CD4-positive, alpha-beta T cell (primary cell): ENCODE measurements at regions not wholly inside any gene's neighbourhood (a gene's known extent, or its start where the extent isn't known, plus 50 kb on each side); places are given as distances from the start of the nearest gene placed in this dataset.

Experiments used
- ATAC-seq: fragments of 200-7000 bp; cut with Tn5 transposase; one replicate; pipeline ENCODE4 v1.10.0; 2022; ENCODE audit warnings: mild to moderate bottlenecking; ENCODE audit not compliant: poor library complexity
- CTCF ChIA-PET: fragments of 350-600 bp; sonication (Branson Sonifier 250); formaldehyde crosslinking; loops from one replicate; lab custom pipeline; 2021; ENCODE audit warnings: antibody characterized with exemption, inconsistent platforms; lab: Charles Lee
- POLR2A ChIA-PET: fragments of 350-600 bp; sonication (Branson Sonifier 250); formaldehyde crosslinking; loops from one replicate; lab custom pipeline; 2021; ENCODE audit warnings: antibody characterized with exemption, inconsistent platforms; lab: Charles Lee
- DNase-seq, 14 experiments: peaks; one replicate each; pipeline ENCODE4 v3.0.0-alpha.2; 2013 to 2020; ENCODE audit warnings: mixed read lengths in 2 of 14
- H3K27ac ChIP-seq, 2 donors: one replicate each; pipeline versions ENCODE4 v1.5.1 to v1.7.0; 2013; ENCODE audit warnings: low read length in 2 of 2, low read depth in 1 of 2, mild to moderate bottlenecking in 1 of 2
- H3K27me3 ChIP-seq, 2 experiments: 1 replicate in 1 of 2; 2 replicates in 1 of 2; pipeline versions ENCODE4 v1.6.1 to v1.7.0; 2013; ENCODE audit warnings: low read length in 2 of 2, control low read depth in 1 of 2, mild to moderate bottlenecking in 1 of 2, moderate library complexity in 1 of 2; ENCODE audit not compliant: insufficient read depth in 2 of 2, control insufficient read depth in 1 of 2
- H3K36me3 ChIP-seq: one replicate; pipeline ENCODE4 v1.6.1; 2013; ENCODE audit warnings: low read length, control low read depth; ENCODE audit not compliant: insufficient read depth
- H3K4me1 ChIP-seq: one replicate; pipeline ENCODE4 v1.6.1; 2013; ENCODE audit warnings: low read length, control low read depth; ENCODE audit not compliant: insufficient read depth
- H3K4me3 ChIP-seq: one replicate; pipeline ENCODE4 v1.5.1; 2013; ENCODE audit warnings: mild to moderate bottlenecking, low read length, moderate library complexity
- H3K9me3 ChIP-seq, 2 experiments: 1 replicate in 1 of 2; 2 replicates in 1 of 2; pipeline versions ENCODE4 v1.6.1 to v1.7.0; 2013; ENCODE audit warnings: low read length in 2 of 2, mild to moderate bottlenecking in 2 of 2, control low read depth in 1 of 2, moderate library complexity in 1 of 2; ENCODE audit not compliant: control insufficient read depth in 1 of 2, insufficient read depth in 1 of 2
- H3K27ac Mint-ChIP-seq: one replicate; pipeline ENCODE4 v1.8.0; 2020; ENCODE audit warnings: mixed read lengths
- H3K27me3 Mint-ChIP-seq: one replicate; pipeline ENCODE4 v1.8.0; 2021; ENCODE audit warnings: mixed read lengths
- H3K36me3 Mint-ChIP-seq: one replicate; pipeline ENCODE4 v1.8.0; 2021; ENCODE audit warnings: low read depth, mixed read lengths
- H3K4me1 Mint-ChIP-seq: one replicate; pipeline ENCODE4 v1.8.0; 2021; ENCODE audit warnings: low read depth, mixed read lengths
- H3K4me3 Mint-ChIP-seq: one replicate; pipeline ENCODE4 v1.8.0; 2020; ENCODE audit warnings: mild to moderate bottlenecking, mixed read lengths
- H3K9me3 Mint-ChIP-seq: one replicate; pipeline ENCODE4 v1.8.0; 2020; ENCODE audit warnings: mixed read lengths
- intact Hi-C, 2 experiments: fragments of 100-400 bp; cut with DNase I in 1 of 2; cut with micrococcal nuclease in 1 of 2; formaldehyde crosslinking; loops; one replicate each; pipeline versions ENCODE4 v1.15.1 to v1.9.0; 2023 to 2025; cut with DNase I, micrococcal nuclease
- TF ChIP-seq, protein P1 (sequence below): fragments of 200-600 bp; IDR thresholded peaks from one replicate; pipeline ENCODE4 v1.8.0; 2022; ENCODE audit warnings: antibody characterized with exemption, mild to moderate bottlenecking

- H3K27me3 Mint-ChIP-seq: peaks cover 17% of the 10 kb centered on the region
- H3K4me3 Mint-ChIP-seq: no peak overlapping the region
- no peaks in the 10 kb centered on the region for H3K9me3 Mint-ChIP-seq
- no peak for DNase-seq
- Histone ChIP-seq H3K27ac (no peak overlapping the region), H3K27me3 (no peaks in the 10 kb centered on the region), H3K4me1 (no peaks in the 10 kb centered on the region), H3K36me3 (no peaks in the 10 kb centered on the region), H3K4me3 (no peak overlapping the region), H3K9me3 (no peaks in the 10 kb centered on the region)
- intact Hi-C loops: no loop called here
- POLR2A ChIA-PET: no interaction called here
- ATAC-seq: no peak
- TF ChIP-seq, protein P1, sequence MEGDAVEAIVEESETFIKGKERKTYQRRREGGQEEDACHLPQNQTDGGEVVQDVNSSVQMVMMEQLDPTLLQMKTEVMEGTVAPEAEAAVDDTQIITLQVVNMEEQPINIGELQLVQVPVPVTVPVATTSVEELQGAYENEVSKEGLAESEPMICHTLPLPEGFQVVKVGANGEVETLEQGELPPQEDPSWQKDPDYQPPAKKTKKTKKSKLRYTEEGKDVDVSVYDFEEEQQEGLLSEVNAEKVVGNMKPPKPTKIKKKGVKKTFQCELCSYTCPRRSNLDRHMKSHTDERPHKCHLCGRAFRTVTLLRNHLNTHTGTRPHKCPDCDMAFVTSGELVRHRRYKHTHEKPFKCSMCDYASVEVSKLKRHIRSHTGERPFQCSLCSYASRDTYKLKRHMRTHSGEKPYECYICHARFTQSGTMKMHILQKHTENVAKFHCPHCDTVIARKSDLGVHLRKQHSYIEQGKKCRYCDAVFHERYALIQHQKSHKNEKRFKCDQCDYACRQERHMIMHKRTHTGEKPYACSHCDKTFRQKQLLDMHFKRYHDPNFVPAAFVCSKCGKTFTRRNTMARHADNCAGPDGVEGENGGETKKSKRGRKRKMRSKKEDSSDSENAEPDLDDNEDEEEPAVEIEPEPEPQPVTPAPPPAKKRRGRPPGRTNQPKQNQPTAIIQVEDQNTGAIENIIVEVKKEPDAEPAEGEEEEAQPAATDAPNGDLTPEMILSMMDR: no peak
- H3K4me1 Mint-ChIP-seq: no peaks in the 10 kb centered on the region
- CTCF ChIA-PET: no interaction called here
- no peaks in the 10 kb centered on the region for H3K36me3 Mint-ChIP-seq
- H3K27ac Mint-ChIP-seq: no peak overlapping the region
Observed at GRCh38 chr12:34186492-34186891, 164.2 kb downstream of the ALG10 start.

DNA sequence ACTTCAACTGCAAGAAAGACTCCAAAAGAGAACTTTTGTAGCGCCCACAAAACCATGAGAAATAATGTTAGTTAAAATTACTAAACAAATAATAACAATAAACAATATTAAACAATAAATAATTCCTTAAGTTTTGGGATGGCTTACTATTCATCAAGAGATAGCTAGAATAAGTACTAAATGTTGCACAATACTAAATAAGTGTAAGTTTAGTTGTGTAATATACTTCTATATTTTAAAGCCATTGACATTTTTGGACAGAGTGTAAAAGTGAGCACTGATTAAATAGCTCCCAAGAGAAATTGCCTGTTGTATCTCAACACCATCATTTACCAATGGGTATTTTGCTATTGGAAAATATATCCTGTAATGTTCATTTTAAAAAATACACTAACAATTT, 166.7 kb downstream of the ALG10 start:
- CTCF ChIA-PET: no interaction called here
- POLR2A ChIA-PET: no interaction called here
- Histone ChIP-seq H3K36me3 (no peaks in the 10 kb centered on the region), H3K27ac (no peak overlapping the region), H3K27me3 (no peaks in the 10 kb centered on the region), H3K4me1 (no peaks in the 10 kb centered on the region), H3K4me3 (no peak overlapping the region), H3K9me3 (no peaks in the 10 kb centered on the region)
- ATAC-seq: no peak
- Mint-ChIP-seq H3K36me3 (no peaks in the 10 kb centered on the region), H3K27me3 (peaks cover 21% of the 10 kb centered on the region), H3K9me3 (no peaks in the 10 kb centered on the region), H3K27ac (no peak overlapping the region), H3K4me1 (no peaks in the 10 kb centered on the region), H3K4me3 (no peak overlapping the region)
- no peak for DNase-seq
- intact Hi-C loops: no loop called here
- TF ChIP-seq, protein P1: no peak

DNA sequence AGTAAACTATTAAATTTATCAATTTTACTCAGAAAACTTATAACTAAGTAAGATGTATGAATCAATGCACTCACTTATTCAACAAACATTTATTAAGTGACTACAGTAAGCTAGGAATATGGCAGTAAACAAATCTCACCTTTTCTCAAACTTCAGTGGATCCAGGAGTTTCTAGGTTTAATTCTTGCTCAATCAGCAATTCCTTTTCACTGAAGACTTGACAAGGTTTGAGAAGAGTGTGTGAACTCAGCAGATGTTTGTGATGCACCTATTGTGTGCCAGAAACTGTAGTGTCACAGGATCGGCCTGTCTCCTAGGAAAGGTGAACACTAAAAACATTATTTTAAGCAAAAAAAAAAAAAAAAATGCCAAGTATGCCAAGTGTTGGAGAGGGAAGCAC, 167.8 kb downstream of the ALG10 start:
- no peaks in the 10 kb centered on the region for H3K27me3 ChIP-seq
- H3K4me1 ChIP-seq: no peaks in the 10 kb centered on the region
- H3K27me3 Mint-ChIP-seq: peaks cover 30% of the 10 kb centered on the region
- no peaks in the 10 kb centered on the region for H3K9me3 ChIP-seq
- no peak overlapping the region for H3K4me3 ChIP-seq
- no peak overlapping the region for H3K4me3 Mint-ChIP-seq
- H3K36me3 Mint-ChIP-seq: no peaks in the 10 kb centered on the region
- DNase-seq: no peak
- ChIA-PET CTCF (no interaction called here), POLR2A (no interaction called here)
- no peak for ATAC-seq
- no peaks in the 10 kb centered on the region for H3K9me3 Mint-ChIP-seq
- intact Hi-C loops: no loop called here
- no peak overlapping the region for H3K27ac ChIP-seq
- H3K27ac Mint-ChIP-seq: no peak overlapping the region
- no peaks in the 10 kb centered on the region for H3K4me1 Mint-ChIP-seq
- TF ChIP-seq, protein P1: no peak
- no peaks in the 10 kb centered on the region for H3K36me3 ChIP-seq
